Spinal cord (tissue), 9 donors: ENCODE measurements at regions not wholly inside any gene's neighbourhood (a gene's known extent, or its start where the extent isn't known, plus 50 kb on each side); places are given as distances from the start of the nearest gene placed in this dataset.

ENCODE experiments used
- DNase-seq, 6 donors: peaks; one replicate each; pipeline versions ENCODE4 v3.0.0 to v3.0.0-alpha.2; 2013 to 2015; ENCODE audit warnings: low spot score in 6 of 6, low read depth in 4 of 6
- H3K27ac ChIP-seq: one replicate; pipeline ENCODE4 v1.5.1; 2013; ENCODE audit warnings: low read depth, low read length, control low read depth
- H3K27me3 ChIP-seq: one replicate; pipeline ENCODE4 v1.6.1; 2013; ENCODE audit warnings: low read length; ENCODE audit not compliant: control insufficient read depth, insufficient read depth
- H3K36me3 ChIP-seq: one replicate; pipeline ENCODE4 v1.6.1; 2013; ENCODE audit warnings: low read length; ENCODE audit not compliant: control insufficient read depth, insufficient read depth
- H3K4me1 ChIP-seq: one replicate; pipeline ENCODE4 v1.6.1; 2013; ENCODE audit warnings: low read length; ENCODE audit not compliant: control insufficient read depth, insufficient read depth
- H3K4me3 ChIP-seq: one replicate; pipeline ENCODE4 v1.5.1; 2013; ENCODE audit warnings: low read depth, low read length, control low read depth
- H3K9me3 ChIP-seq: one replicate; pipeline ENCODE4 v1.6.1; 2013; ENCODE audit warnings: low read length; ENCODE audit not compliant: control insufficient read depth, insufficient read depth
- WGBS: methylation state at CpG from one replicate; pipeline ENCODE4 v1.1.5; 2013; ENCODE audit warnings: missing lambda C conversion rate; ENCODE audit not compliant: insufficient coverage; 5-methylcytosine and 5-hydroxymethylcytosine counted together
- donor health status: healthy.

DNA sequence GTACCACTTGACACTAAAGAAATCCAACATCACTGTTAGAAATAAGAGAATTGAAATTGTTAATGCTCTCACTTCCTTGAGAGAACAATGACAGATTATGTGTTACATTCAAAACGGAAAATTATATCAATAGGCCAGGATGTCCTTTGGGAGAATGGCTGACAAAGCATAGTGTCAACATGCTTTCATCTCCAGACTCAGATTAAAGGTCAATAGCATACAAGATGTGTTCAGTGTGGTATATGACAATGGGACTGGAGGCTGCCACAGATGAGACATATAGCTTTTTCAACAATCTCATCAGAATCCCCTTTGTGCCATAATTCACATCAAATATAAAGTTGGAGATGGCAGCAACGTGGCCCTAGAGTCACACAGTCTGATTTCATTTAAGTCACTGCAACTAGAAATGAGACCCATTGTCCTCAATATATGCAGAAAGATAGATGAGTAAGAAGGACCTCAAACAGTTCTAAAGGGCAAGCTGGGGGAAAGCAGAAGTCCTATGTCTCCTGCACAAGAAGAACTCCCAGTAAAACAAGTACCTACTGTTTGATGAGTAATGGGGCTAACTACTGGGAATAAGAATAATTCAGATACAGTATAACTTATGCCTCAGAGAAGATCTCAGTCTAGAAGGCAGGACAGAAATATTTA is 327.9 kb downstream of the TTLL7 start:
- Histone ChIP-seq H3K27ac (no peak overlapping the region), H3K27me3 (no peaks in the 10 kb centered on the region), H3K4me3 (no peak overlapping the region), H3K36me3 (no peaks in the 10 kb centered on the region), H3K9me3 (no peaks in the 10 kb centered on the region), H3K4me1 (no peaks in the 10 kb centered on the region)
- no peak for DNase-seq
- no CpG with 5 or more reads among the region's 2 CpGs for WGBS

DNA sequence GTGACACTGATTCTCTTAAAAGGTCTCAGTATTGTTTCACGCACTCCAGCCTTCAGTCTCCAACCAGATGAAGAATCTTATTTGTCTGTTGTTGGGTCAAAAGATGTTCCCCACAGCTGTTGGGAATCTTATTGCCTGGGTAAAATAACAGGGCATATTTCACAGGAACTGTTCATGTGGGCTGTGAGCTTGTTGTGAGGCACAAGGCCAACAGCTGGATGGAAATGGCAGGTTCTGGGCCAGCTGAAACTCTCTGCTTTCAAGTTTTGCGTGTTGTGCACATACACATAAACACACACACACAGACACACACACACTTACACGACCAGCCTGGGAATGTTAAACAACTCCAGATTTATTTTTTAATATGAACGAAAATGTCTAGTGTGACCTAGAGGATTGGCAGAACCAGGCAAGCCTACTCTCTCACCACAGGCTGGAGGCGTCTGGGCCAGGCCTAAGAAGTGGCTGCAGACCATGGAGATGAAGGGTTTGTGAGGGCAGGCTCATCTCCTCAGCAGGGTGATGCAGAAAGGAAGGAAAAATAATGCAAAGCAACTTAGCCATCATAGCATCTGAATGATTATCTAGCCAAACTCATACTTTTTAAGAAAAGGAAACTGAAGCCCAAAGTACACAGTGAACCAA is 357.0 kb downstream of the TTLL7 start:
- Histone ChIP-seq H3K4me1 (no peaks in the 10 kb centered on the region), H3K4me3 (no peak overlapping the region), H3K27ac (no peak overlapping the region), H3K36me3 (no peaks in the 10 kb centered on the region), H3K27me3 (no peaks in the 10 kb centered on the region), H3K9me3 (no peaks in the 10 kb centered on the region)
- DNase-seq = peak in 1 of 6 donors; percentile 41
- 83% methylated on average over 1 of the region's 5 CpGs for WGBS

DNA sequence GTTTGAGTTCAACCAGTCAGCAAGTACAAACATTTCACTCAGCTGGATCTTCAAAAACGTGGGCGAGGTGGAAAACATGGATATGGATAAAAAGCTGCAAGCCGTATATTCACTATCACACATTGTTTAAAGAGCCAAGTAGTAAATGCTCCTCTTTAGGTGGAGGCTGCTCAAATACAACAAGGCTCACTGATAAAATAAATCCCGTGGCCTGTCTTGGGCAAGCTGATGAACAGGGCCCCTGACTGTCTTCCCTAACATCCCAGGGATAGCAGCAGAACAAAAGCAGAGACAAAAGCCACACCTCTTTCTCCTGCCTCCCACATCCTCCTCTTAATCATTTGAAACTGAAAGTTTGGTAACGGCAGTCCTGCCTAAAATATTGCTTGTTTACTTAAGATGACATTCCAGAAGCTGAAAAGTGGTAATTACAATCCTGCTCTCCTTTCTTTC is 357.7 kb downstream of the TTLL7 start:
- 17% methylated on average over 1 of the region's 5 CpGs for WGBS

DNA sequence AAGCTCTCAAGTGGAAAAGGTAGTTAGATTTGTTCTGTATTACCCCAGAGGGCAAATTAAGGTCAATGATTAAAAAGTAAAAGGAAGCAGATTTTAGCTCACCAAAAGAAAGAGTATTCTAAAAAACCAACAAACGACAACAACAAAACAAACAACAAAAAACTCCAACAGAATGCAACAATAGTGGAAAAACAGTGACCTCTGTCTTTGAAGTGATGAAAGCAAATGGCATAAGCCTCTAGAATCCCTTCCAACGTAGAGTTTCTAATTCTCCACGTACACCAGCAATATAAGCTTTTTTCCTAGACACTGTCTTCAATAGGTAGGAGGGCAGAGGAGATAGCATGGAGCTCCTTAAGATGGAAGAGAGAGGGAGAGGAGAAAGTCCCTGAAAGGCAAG is 359.1 kb downstream of the TTLL7 start:
- WGBS = no CpG with 5 or more reads among the region's 3 CpGs

More for the DNA sequence above, 357.7 kb downstream of the TTLL7 start:
- no peak overlapping the region for H3K4me3 ChIP-seq
- H3K27me3 ChIP-seq = no peaks in the 10 kb centered on the region
- no peaks in the 10 kb centered on the region for H3K4me1 ChIP-seq
- peak overlapping the region; percentile 16 for H3K27ac ChIP-seq
- no peaks in the 10 kb centered on the region for H3K9me3 ChIP-seq
- no peaks in the 10 kb centered on the region for H3K36me3 ChIP-seq
- DNase-seq = peak; percentile 23 to 83 (median 30)

DNA sequence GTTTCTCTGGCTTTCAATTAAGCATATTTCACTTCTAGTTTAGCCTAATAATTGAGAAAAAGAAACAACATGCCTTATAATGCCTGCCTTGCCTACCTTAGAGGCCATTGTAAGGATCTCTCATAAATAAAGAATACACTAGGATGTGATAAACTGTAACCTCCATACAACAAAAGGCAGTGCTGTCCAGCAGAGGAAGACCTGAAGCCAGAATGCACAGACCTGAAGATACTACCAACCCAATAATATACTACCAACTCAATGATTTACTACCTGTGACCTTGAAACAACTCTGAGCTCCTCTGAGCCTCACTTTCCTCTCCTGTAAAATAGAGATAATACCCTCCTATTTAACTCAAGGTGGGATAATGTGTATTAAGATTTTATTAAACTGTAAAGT is 361.3 kb downstream of the TTLL7 start:
- H3K9me3 ChIP-seq = no peaks in the 10 kb centered on the region
- H3K4me3 ChIP-seq = no peak overlapping the region
- H3K4me1 ChIP-seq = no peaks in the 10 kb centered on the region
- H3K27me3 ChIP-seq = no peaks in the 10 kb centered on the region
- DNase-seq = no peak
- no peaks in the 10 kb centered on the region for H3K36me3 ChIP-seq
- H3K27ac ChIP-seq = no peak overlapping the region

More for the DNA sequence above, 359.1 kb downstream of the TTLL7 start:
- Histone ChIP-seq H3K27ac (no peak overlapping the region), H3K27me3 (no peaks in the 10 kb centered on the region), H3K4me1 (no peaks in the 10 kb centered on the region), H3K9me3 (no peaks in the 10 kb centered on the region), H3K36me3 (no peaks in the 10 kb centered on the region), H3K4me3 (no peak overlapping the region)
- DNase-seq = peak in 1 of 6 donors; percentile 35

DNA sequence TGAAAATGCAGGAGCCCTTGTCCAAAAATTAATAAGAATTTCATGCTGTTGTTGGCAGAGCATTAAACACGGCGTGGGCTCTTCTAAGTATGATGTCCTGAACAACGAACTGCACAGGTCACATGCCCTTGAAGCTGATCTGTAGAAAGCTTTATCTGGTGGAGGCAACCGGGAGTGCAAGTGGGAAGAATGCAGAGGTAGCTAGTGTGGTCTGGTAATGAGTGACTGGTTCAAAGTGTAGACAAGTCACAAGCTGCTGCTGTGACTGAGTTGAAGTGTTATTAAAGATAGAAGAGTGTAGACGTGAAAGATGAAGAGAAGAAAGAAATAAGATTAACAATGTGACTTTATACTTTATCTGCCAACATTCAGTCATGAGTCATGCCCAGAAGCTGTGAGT is 361.9 kb downstream of the TTLL7 start:
- H3K27ac ChIP-seq = no peak overlapping the region
- no peak for DNase-seq
- no peak overlapping the region for H3K4me3 ChIP-seq
- no peaks in the 10 kb centered on the region for H3K9me3 ChIP-seq
- no peaks in the 10 kb centered on the region for H3K27me3 ChIP-seq
- no peaks in the 10 kb centered on the region for H3K4me1 ChIP-seq
- no peaks in the 10 kb centered on the region for H3K36me3 ChIP-seq
- 84% methylated on average over 4 of the region's 5 CpGs for WGBS

DNA sequence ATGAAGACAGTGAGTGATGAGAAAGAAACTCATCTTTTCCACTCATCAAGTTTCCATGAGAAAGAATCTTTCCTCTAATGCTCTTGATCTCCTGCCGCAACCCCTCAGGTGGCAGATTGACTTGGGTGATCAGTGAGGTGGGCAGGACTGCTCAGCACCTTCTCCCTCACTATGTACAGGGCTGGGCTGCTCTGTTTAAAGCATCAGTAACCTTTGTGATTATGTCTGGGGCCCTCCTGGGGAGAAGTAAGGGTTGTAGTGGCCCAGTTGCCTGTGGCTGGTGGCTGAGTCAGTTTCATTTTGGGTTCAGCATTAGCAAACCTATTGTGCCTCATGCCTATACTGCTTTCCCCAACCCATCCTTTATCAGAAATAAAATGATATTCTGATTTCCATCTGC is 366.0 kb downstream of the TTLL7 start:
- H3K4me1 ChIP-seq = no peaks in the 10 kb centered on the region
- H3K36me3 ChIP-seq = no peaks in the 10 kb centered on the region
- no peaks in the 10 kb centered on the region for H3K9me3 ChIP-seq
- H3K27ac ChIP-seq = no peak overlapping the region
- WGBS = no CpG with 5 or more reads among the region's 1 CpG
- no peak for DNase-seq
- no peaks in the 10 kb centered on the region for H3K27me3 ChIP-seq
- H3K4me3 ChIP-seq = no peak overlapping the region

DNA sequence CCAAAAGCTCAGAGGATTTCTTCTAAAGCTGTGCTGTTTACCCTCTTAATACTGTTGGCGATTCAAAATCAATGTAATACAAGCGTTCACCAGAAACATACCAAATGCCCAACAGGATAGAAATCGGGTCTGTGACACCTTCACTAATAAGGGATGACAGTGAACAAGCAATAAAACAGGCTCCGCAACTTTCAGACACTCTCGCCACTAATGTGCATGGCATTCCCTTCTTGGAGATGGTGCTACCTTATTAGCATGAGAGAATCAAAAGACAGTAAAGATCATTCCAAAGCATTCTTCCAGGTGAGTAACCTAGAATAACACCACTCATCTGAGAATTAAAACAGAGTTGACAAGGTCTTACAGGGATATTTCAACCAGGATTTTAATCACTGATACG is 367.1 kb downstream of the TTLL7 start:
- no peak for DNase-seq
- H3K36me3 ChIP-seq = no peaks in the 10 kb centered on the region
- H3K4me3 ChIP-seq = no peak overlapping the region
- H3K27ac ChIP-seq = no peak overlapping the region
- H3K27me3 ChIP-seq = no peaks in the 10 kb centered on the region
- no peaks in the 10 kb centered on the region for H3K9me3 ChIP-seq
- no peaks in the 10 kb centered on the region for H3K4me1 ChIP-seq
- 100% methylated on average over 2 of the region's 6 CpGs for WGBS

DNA sequence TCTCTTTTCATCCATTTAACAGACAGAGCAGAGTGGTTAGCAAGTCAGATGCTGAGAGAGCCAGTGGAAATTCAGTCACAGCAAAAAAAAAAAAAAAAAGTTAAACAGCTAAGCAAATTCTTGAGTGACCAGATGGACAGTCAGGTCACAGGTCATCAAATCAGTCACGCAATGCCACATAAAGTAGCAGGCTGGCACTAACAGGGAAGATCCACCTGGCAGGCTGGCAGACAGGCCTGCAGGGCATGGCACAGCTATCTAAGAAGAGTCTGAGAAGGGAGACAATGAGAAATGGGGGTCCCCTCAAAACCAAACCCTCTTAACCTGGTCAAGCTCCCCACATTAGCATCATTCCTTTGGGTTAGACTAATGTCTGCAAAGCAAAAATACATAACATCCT is 371.9 kb downstream of the TTLL7 start:
- no peak for DNase-seq
- no peaks in the 10 kb centered on the region for H3K4me1 ChIP-seq
- no peaks in the 10 kb centered on the region for H3K36me3 ChIP-seq
- 91% methylated on average over 1 of the region's 1 CpG for WGBS
- no peak overlapping the region for H3K27ac ChIP-seq
- H3K4me3 ChIP-seq = no peak overlapping the region
- no peaks in the 10 kb centered on the region for H3K9me3 ChIP-seq
- no peaks in the 10 kb centered on the region for H3K27me3 ChIP-seq

DNA sequence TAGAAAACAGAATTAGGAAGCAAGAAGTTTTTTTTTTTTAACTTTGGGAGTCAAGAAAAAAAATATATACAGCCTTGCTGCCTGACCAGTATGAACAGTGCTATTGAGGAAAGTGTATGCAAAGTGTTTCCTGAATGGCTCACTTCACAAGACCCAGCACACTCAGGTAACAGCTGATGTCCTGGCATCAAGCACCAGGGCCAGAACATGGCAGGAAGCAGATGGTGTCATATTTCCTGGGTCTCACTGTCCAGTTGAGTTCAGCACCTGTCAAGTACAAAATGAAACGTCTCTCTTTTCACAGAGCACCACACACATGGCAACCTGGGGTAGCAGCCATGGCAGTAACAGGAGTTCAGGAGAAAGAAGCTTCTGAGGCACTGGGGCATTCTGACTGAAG is 372.3 kb downstream of the TTLL7 start:
- WGBS = 29% methylated on average over 1 of the region's 1 CpG
- Histone ChIP-seq H3K9me3 (no peaks in the 10 kb centered on the region), H3K27me3 (no peaks in the 10 kb centered on the region), H3K27ac (no peak overlapping the region), H3K4me3 (no peak overlapping the region), H3K36me3 (no peaks in the 10 kb centered on the region), H3K4me1 (no peaks in the 10 kb centered on the region)
- DNase-seq = no peak
